ENCODE measurements at regions not wholly inside any gene's neighbourhood (a gene's known extent, or its start where the extent isn't known, plus 50 kb on each side); places are given as distances from the start of the nearest gene placed in this dataset.

DNA sequence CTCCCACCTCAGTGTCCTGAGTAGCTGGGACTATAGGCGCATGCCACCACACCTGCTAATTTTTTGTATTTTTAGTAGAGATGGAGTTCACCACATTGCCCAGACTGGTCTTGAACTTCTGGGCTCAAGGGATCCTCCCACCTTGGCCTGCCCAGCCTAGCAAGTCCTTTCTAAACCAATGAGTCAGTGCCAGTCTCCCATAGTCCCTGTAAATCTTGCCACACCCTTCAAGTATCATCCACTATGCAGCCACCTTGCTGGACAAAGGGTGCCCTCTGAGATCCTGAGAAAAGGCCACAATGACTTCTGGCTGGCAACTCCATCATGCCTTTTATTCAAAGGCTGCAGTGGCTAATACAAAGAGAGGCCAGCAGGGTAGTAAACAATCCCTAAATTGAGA is 184.0 kb downstream of the ABHD5 start:
- no peak overlapping the region for H3K27ac ChIP-seq (ENCODE audit: low read length)
- no peaks in the 10 kb centered on the region; the same call in 1 of the 2 replicates for H3K4me1 ChIP-seq (ENCODE audit: control insufficient read depth, insufficient read depth, low read length)
- CTCF ChIA-PET, result no interaction called here
- no peak for ATAC-seq
- POLR2A ChIA-PET, result no interaction called here
- intact Hi-C loops (cut with micrococcal nuclease; ENCODE audit: unreplicated experiment), result no loop called here
- no peak overlapping the region for H3K4me3 ChIP-seq (ENCODE audit: low read depth in 2 of 2, low read length in 2 of 2)
- in situ Hi-C loops (cut with HindIII; ENCODE audit: low pct_unique_long_range_greater_than_20kb, low sequenced_read_pairs), result no loop called here
- no peaks in the 10 kb centered on the region for H3K9me3 ChIP-seq (ENCODE audit: control insufficient read depth, insufficient read depth, low read depth, low read length)
- DNase-seq (ENCODE audit: low read depth, low spot score), result no peak
- no peaks in the 10 kb centered on the region for H3K36me3 ChIP-seq (ENCODE audit: control insufficient read depth, insufficient read depth, low read length)
- TF ChIP-seq SIN3A (IDR thresholded peaks at IDR 0.05; ENCODE audit: borderline replicate concordance, insufficient read depth, low read depth, low read length) (no peak), TCF7L2 (IDR thresholded peaks at IDR 0.05; ENCODE audit: low read depth, low read length) (no peak), POLR2AphosphoS5 (IDR thresholded peaks at IDR 0.05; ENCODE audit: low read depth, low read length) (no peak)
- TF ChIP-seq, protein P1, sequence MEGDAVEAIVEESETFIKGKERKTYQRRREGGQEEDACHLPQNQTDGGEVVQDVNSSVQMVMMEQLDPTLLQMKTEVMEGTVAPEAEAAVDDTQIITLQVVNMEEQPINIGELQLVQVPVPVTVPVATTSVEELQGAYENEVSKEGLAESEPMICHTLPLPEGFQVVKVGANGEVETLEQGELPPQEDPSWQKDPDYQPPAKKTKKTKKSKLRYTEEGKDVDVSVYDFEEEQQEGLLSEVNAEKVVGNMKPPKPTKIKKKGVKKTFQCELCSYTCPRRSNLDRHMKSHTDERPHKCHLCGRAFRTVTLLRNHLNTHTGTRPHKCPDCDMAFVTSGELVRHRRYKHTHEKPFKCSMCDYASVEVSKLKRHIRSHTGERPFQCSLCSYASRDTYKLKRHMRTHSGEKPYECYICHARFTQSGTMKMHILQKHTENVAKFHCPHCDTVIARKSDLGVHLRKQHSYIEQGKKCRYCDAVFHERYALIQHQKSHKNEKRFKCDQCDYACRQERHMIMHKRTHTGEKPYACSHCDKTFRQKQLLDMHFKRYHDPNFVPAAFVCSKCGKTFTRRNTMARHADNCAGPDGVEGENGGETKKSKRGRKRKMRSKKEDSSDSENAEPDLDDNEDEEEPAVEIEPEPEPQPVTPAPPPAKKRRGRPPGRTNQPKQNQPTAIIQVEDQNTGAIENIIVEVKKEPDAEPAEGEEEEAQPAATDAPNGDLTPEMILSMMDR (IDR thresholded peaks at IDR 0.05), result no peak
- TF ChIP-seq, protein P2, sequence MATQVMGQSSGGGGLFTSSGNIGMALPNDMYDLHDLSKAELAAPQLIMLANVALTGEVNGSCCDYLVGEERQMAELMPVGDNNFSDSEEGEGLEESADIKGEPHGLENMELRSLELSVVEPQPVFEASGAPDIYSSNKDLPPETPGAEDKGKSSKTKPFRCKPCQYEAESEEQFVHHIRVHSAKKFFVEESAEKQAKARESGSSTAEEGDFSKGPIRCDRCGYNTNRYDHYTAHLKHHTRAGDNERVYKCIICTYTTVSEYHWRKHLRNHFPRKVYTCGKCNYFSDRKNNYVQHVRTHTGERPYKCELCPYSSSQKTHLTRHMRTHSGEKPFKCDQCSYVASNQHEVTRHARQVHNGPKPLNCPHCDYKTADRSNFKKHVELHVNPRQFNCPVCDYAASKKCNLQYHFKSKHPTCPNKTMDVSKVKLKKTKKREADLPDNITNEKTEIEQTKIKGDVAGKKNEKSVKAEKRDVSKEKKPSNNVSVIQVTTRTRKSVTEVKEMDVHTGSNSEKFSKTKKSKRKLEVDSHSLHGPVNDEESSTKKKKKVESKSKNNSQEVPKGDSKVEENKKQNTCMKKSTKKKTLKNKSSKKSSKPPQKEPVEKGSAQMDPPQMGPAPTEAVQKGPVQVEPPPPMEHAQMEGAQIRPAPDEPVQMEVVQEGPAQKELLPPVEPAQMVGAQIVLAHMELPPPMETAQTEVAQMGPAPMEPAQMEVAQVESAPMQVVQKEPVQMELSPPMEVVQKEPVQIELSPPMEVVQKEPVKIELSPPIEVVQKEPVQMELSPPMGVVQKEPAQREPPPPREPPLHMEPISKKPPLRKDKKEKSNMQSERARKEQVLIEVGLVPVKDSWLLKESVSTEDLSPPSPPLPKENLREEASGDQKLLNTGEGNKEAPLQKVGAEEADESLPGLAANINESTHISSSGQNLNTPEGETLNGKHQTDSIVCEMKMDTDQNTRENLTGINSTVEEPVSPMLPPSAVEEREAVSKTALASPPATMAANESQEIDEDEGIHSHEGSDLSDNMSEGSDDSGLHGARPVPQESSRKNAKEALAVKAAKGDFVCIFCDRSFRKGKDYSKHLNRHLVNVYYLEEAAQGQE (IDR thresholded peaks at IDR 0.05; ENCODE audit: insufficient read depth in 1 of 2, low read depth in 2 of 2, low read length in 1 of 2), result no peak
- BruUV-seq (replicated peaks), result no TSS peak
- 0 out of 2 replicates have a peak, but pooled peaks cover 2% of the 10 kb centered on the region for H3K27me3 ChIP-seq (ENCODE audit: control insufficient read depth, insufficient read depth, low read length)

DNA sequence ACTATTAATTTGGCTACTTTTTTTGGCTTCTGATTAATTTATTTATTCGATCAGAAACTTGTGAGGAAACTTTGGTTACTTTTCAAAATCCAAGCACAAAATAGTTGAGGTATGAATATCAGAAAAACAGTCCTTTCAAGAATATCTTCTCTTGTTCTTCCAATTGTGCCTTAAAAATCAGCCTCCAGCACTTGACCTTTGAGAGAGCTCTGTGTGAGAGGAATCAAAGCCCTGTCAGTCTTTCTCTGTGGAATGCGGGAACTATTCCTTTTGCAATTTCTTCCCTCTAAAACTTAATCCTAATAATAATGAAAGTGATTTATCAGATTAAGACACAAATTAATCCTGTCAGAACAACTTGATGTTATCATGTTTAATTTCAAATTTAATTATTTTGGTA is 185.9 kb downstream of the ABHD5 start:
- Histone ChIP-seq H3K4me1 (ENCODE audit: control insufficient read depth, insufficient read depth, low read length) (no peaks in the 10 kb centered on the region), H3K27me3 (ENCODE audit: control insufficient read depth, insufficient read depth, low read length) (0 out of 2 replicates have a peak, but pooled peaks cover 2% of the 10 kb centered on the region), H3K27ac (ENCODE audit: low read length) (no peak overlapping the region), H3K9me3 (ENCODE audit: control insufficient read depth, insufficient read depth, low read depth, low read length) (no peaks in the 10 kb centered on the region), H3K36me3 (ENCODE audit: control insufficient read depth, insufficient read depth, low read length) (no peaks in the 10 kb centered on the region), H3K4me3 (ENCODE audit: low read depth in 2 of 2, low read length in 2 of 2) (no peak overlapping the region)
- POLR2A ChIA-PET, result no interaction called here
- CTCF ChIA-PET, result no interaction called here
- TF ChIP-seq POLR2AphosphoS5 (IDR thresholded peaks at IDR 0.05; ENCODE audit: low read depth, low read length), result no peak
- TF ChIP-seq SIN3A (IDR thresholded peaks at IDR 0.05; ENCODE audit: borderline replicate concordance, insufficient read depth, low read depth, low read length), result no peak
- no peak for TF ChIP-seq TCF7L2 (IDR thresholded peaks at IDR 0.05; ENCODE audit: low read depth, low read length)
- TF ChIP-seq, protein P2 (IDR thresholded peaks at IDR 0.05; ENCODE audit: insufficient read depth in 1 of 2, low read depth in 2 of 2, low read length in 1 of 2), result no peak
- TF ChIP-seq, protein P1 (IDR thresholded peaks at IDR 0.05), result no peak
- intact Hi-C loops (cut with micrococcal nuclease; ENCODE audit: unreplicated experiment), result no loop called here
- ATAC-seq (no peak), DNase-seq (ENCODE audit: low read depth, low spot score) (no peak)
- in situ Hi-C loops (cut with HindIII; ENCODE audit: low pct_unique_long_range_greater_than_20kb, low sequenced_read_pairs), result no loop called here
- BruUV-seq (replicated peaks), result no TSS peak

Measured in Panc1 (cell line).